GM18858 (cell line): ENCODE measurements at regions not wholly inside any gene's neighbourhood (a gene's known extent, or its start where the extent isn't known, plus 50 kb on each side); places are given as distances from the start of the nearest gene placed in this dataset.
"Not testable (repeated sequence)": the region's sequence is repeated elsewhere in the genome, so short reads cannot be mapped to it uniquely, and the experiment has no call there.

Source experiments
- ATAC-seq: cut with Tn5 transposase; IDR thresholded peaks from one replicate; pipeline ENCODE4 v1.9.1; 2021; ENCODE audit not compliant: unreplicated experiment

- no peak for ATAC-seq
Observed at GRCh38 chr3:191737742-191738141, 276.8 kb downstream of the PYDC2 start.

DNA sequence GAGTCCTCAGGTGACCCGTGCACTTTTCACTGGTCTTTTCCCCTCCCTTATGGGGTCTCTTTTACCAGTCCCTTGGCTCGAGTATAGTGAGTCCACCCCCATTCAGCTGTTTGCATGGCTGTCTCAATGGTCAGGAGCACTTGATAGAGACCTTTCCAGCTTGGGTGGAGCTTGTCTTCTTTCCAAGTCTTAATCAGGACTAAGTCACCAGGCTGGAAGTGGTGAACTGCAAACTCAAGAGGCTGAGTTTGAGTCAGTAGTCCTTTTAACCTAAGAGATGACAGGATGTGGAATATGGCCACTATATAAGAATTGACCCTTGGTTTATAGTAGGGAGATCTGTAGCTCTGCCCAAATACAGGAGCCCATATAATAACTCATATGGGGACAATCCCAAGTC, 279.7 kb downstream of the PYDC2 start:
- no peak for ATAC-seq

GRCh38 chr3:191741847-191742350, 280.9 kb downstream of the PYDC2 start:
- ATAC-seq, result not testable (repeated sequence)

DNA sequence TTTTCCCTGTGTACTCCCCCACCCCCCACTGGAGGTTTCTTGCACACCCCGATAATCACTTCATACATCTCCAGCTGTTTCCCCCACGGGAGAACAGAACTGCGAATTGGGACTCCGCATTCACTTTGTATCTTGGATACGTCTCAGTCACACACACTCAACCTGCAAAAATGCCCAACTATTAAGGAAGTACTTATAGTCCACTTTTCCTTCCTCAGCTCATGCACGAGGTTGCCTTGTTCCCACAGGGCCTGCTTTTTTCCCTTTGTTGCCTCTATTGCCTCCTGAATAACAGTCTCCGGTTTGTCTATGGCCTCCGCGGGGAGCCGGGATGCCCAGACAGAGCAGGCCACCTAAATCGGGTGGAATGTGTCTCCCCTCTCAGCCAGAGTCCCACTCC, 282.3 kb downstream of the PYDC2 start:
- no peak for ATAC-seq

GRCh38 chr3:191750618-191751017, 289.7 kb downstream of the PYDC2 start:
- no peak for ATAC-seq

DNA sequence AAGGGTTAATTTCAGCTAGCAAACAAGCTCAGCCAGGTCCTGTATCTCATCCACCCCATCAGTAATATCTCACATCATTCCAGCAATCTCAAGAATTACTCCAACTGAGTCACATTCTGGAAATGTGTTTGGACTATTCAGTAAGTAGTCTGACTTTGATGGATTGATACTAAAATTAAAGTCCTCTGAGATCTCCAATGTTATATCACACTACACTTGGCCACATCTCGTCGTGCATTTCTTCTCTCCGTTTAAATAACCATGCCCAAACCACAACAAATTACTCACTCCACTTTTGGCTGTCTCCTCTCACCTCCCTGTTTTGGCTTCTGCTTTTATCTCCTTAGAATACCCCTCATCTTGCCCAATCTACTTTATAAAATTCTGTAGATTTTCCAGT, 292.2 kb downstream of the PYDC2 start:
- no peak for ATAC-seq

GRCh38 chr3:191761906-191762305, 300.9 kb downstream of the PYDC2 start:
- no peak for ATAC-seq

GRCh38 chr3:191762323-191762960, 301.5 kb downstream of the PYDC2 start:
- no peak for ATAC-seq

GRCh38 chr3:191768421-191768820, 307.5 kb downstream of the PYDC2 start:
- ATAC-seq, result no peak

DNA sequence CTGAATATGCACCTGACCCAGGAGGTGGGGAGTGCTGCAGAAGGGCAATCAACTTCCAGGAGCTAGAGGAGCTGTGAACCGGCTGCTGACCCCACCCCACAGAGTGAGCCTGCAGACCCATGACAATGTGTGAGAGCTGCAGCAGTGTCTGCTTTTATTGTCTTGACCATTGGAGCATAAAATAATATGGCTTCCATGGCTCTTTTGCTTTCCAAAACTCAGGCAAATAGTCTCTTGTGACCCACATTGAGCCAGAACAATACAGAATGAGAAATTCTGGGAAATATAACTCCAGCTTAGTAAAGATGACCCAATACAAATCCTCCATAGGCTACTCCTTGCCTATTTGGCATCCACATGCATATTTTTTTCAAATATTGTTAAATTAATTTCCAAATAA, 309.6 kb downstream of the PYDC2 start:
- no peak for ATAC-seq

DNA sequence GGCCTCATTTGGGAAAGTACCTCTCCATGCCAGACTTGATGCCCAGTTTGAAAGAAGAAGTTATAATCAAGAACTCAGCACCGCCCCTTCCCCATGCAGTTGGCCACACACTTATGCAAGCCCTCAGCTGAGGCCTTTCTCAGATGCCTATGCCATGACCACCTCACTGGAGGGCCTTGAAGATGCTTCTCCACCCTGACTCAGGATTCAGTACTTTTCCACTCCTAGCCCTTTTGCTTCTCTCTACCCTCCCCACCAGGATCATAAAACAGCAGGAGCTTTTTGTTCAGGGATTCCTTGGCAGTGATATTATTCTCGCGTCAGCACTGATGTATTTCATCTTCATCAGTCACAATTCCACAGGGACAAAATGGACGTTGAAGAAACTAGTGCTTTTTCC, 313.5 kb downstream of the PYDC2 start:
- no peak for ATAC-seq

- ATAC-seq, result no peak
Observed at GRCh38 chr3:191775451-191776233, 314.7 kb downstream of the PYDC2 start.

DNA sequence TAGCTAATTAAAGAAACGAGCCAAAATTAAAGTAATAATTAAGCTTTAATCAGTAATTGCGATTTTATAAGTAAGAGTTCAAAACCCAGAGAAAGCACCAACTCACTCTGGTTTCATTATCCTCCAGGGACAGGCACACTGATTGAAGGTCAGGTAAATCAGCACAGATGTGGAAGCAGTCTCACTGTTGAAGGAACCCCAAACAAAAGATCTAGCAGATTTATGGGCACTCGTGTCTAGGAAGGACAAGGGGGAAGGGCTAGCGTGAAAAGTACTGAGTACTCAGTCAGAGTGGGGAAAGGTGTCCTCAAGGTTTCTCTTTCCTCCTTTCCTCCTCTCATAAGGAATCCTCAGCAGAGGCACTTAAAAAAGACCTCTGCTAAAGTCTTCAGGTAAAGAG, 320.1 kb downstream of the PYDC2 start:
- no peak for ATAC-seq

DNA sequence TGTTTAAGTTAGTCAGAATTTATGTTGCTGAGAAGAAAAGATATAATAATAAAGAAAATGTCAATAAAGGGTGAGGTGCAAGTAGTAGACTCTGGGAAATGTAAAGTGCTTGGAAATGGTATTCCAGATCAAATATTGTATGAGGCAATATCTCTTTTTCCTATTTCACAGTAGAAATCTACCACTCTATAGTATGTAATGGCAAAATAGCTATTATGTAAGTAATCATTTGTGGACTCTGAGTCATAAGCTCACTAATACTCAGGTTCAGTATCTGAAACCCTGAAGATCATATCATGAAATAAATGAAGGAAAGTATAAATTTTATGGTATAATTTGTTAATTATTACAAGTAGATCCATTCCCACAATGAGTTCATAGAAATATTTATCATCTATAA, 322.1 kb downstream of the PYDC2 start:
- ATAC-seq, result no peak

GRCh38 chr3:191790934-191791333, 330.0 kb downstream of the PYDC2 start:
- ATAC-seq, result no peak

DNA sequence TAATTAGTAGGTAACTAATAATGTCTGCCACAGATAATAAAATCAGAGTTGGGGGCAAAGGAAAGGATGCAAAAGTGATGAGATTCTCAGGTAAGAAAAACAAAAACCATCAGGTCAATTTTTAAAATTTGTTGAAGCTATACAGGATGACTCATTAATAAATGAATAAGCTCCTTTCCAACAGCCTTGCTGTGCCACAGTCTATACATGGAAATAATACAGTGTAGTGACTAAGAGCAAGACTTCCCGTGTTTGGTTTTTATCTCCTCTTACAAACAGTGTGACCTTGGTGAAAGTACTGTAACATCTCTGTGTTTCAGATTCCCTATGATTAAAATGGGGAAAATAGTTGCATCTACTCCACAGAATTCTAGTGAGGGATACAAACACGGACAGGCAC, 331.6 kb downstream of the PYDC2 start:
- no peak for ATAC-seq

DNA sequence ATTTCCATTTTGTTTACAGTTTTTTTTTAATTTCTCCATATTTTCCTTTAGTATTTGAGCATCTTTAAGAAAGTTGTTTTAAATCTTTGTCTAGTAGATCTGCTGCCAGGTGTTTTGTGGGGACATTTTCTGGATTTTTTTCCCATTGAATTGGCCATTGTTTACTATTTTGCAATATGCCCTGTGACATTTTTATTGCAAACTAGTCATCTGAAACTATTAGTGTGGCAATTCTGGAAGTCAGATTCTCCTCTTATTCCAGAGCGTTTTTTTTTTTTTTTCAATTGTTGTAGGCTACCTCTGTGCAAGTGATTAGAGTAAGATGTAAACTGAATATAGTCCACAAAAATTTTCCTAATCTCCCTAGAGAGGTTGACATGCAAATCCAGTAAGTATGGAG, 334.2 kb downstream of the PYDC2 start:
- ATAC-seq, result no peak

- ATAC-seq, result no peak
Observed at GRCh38 chr3:191797271-191797670, 336.3 kb downstream of the PYDC2 start.

DNA sequence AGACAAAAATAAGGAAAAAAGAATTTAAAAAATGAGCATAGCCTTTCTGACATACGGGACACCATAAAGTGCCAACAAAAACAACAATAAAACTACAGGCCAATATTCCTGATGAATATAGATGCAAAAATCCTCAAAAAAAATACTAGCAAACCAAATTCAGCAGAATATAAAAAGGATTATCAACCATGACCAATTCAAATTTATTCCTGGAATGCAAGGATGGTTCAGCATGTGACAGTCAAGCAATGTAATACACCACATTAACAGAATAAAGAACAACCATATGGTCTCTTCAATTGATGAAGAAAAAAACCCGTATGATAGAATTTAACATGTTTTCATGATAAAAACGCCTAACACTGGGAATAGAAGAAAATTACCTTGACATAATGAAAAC, 341.7 kb downstream of the PYDC2 start:
- ATAC-seq, result no peak

- no peak for ATAC-seq
Observed at GRCh38 chr3:191804935-191805334, 344.0 kb downstream of the PYDC2 start.

GRCh38 chr3:191808073-191808472, 347.1 kb downstream of the PYDC2 start:
- ATAC-seq, result no peak

GRCh38 chr3:191809326-191809949, 348.5 kb downstream of the PYDC2 start:
- ATAC-seq, result no peak
